ENCODE measurements at regions not wholly inside any gene's neighbourhood (a gene's known extent, or its start where the extent isn't known, plus 50 kb on each side); places are given as distances from the start of the nearest gene placed in this dataset.

GRCh38 chr2:180125245-180125962 is 118.3 kb upstream of the CWC22 start:
- TF ChIP-seq EZH2 (optimal IDR thresholded peaks at IDR 0.05; ENCODE audit: low read depth, low read length) (no peak), CTCF (IDR thresholded peaks at IDR 0.05; ENCODE audit: low read length) (peak; percentile 67)
